PC-3 (cell line): ENCODE measurements at regions not wholly inside any gene's neighbourhood (a gene's known extent, or its start where the extent isn't known, plus 50 kb on each side); places are given as distances from the start of the nearest gene placed in this dataset.

Source experiments
- CTCF ChIP-seq: fragments of 300-600 bp; sonication (generic); conservative IDR thresholded peaks from 2 replicates; pipeline ENCODE4 v1.5.1; 2017; ENCODE audit warnings: antibody characterized with exemption, low read depth, mild to moderate bottlenecking, low read length
- EZH2phosphoT487 ChIP-seq: fragments of 300-600 bp; sonication (generic); IDR thresholded peaks from 2 replicates; pipeline ENCODE4 v1.6.1; 2018; ENCODE audit warnings: mild to moderate bottlenecking, antibody characterized with exemption, low read length, borderline replicate concordance

- TF ChIP-seq CTCF (no peak), EZH2phosphoT487 (no peak)
Measured at GRCh38 chr1:193404236-193404635, 217.8 kb upstream of the B3GALT2 start.
